H9 (cell line): ENCODE measurements at regions not wholly inside any gene's neighbourhood (a gene's known extent, or its start where the extent isn't known, plus 50 kb on each side); places are given as distances from the start of the nearest gene placed in this dataset.

ENCODE experiments used
- DNase-seq: peaks from one replicate; pipeline ENCODE4 v3.0.0-alpha.2; 2017
- H2AFZ ChIP-seq: one replicate; pipeline ENCODE4 v1.6.1; 2013; ENCODE audit warnings: mild to moderate bottlenecking, low read length, control low read depth, moderate library complexity
- H2AK5ac ChIP-seq: 2 replicates; pipeline ENCODE4 v1.6.1; 2013; ENCODE audit warnings: low read length, control low read depth, mixed read lengths; ENCODE audit not compliant: insufficient read length
- H2BK120ac ChIP-seq: one replicate; pipeline ENCODE4 v1.6.1; 2013; ENCODE audit warnings: low read depth, mild to moderate bottlenecking, low read length, control low read depth, inconsistent platforms; ENCODE audit not compliant: poor library complexity, severe bottlenecking
- H2BK12ac ChIP-seq: 2 replicates; pipeline ENCODE4 v1.6.1; 2013; ENCODE audit warnings: low read length, control low read depth, mixed read lengths, low read depth; ENCODE audit not compliant: insufficient read length
- H2BK15ac ChIP-seq: 2 replicates; pipeline ENCODE4 v1.6.1; 2013; ENCODE audit warnings: low read depth, low read length, control low read depth
- H2BK20ac ChIP-seq: one replicate; pipeline ENCODE4 v1.6.1; 2013; ENCODE audit warnings: low read depth, mild to moderate bottlenecking, low read length, control low read depth, inconsistent platforms; ENCODE audit not compliant: poor library complexity, severe bottlenecking
- H2BK5ac ChIP-seq: 2 replicates; pipeline ENCODE4 v1.6.1; 2013; ENCODE audit warnings: low read length, control low read depth, mixed read lengths; ENCODE audit not compliant: insufficient read length
- H3K14ac ChIP-seq: 2 replicates; pipeline ENCODE4 v1.6.1; 2013; ENCODE audit warnings: low read length, control low read depth; ENCODE audit not compliant: insufficient read depth
- H3K18ac ChIP-seq: 2 replicates; pipeline ENCODE4 v1.6.1; 2013; ENCODE audit warnings: low read depth, mild to moderate bottlenecking, mixed read lengths, low read length, control low read depth; ENCODE audit not compliant: insufficient read length
- H3K23ac ChIP-seq: 2 replicates; pipeline ENCODE4 v1.6.1; 2013; ENCODE audit warnings: low read length, control low read depth, mixed read lengths, low read depth; ENCODE audit not compliant: insufficient read length
- H3K23me2 ChIP-seq: 2 replicates; pipeline ENCODE4 v1.6.1; 2013; ENCODE audit warnings: low read depth, mild to moderate bottlenecking, mixed read lengths, low read length, control low read depth; ENCODE audit not compliant: insufficient read length, poor library complexity, severe bottlenecking
- H3K27ac ChIP-seq: 2 replicates; pipeline ENCODE4 v1.5.1; 2013; ENCODE audit warnings: low read length, control low read depth, mixed read lengths, low read depth; ENCODE audit not compliant: insufficient read length
- H3K27me3 ChIP-seq: 2 replicates; pipeline ENCODE4 v1.6.1; 2013; ENCODE audit warnings: low read length, control low read depth, inconsistent platforms; ENCODE audit not compliant: insufficient read depth
- H3K4ac ChIP-seq: 2 replicates; pipeline ENCODE4 v1.6.1; 2013; ENCODE audit warnings: low read depth, mild to moderate bottlenecking, control low read depth, inconsistent platforms, low read length, moderate library complexity
- H3K4me1 ChIP-seq: 2 replicates; pipeline ENCODE4 v1.6.1; 2013; ENCODE audit warnings: low read length, control low read depth, inconsistent platforms; ENCODE audit not compliant: insufficient read depth
- H3K4me2 ChIP-seq: 2 replicates; pipeline ENCODE4 v1.6.1; 2013; ENCODE audit warnings: low read length, control low read depth, mixed read lengths; ENCODE audit not compliant: insufficient read length, insufficient read depth
- H3K56ac ChIP-seq: 2 replicates; pipeline ENCODE4 v1.6.1; 2013; ENCODE audit warnings: low read depth, mild to moderate bottlenecking, mixed read lengths, low read length, control low read depth; ENCODE audit not compliant: insufficient read length
- H3K79me1 ChIP-seq: 2 replicates; pipeline ENCODE4 v1.6.1; 2013; ENCODE audit warnings: low read depth, mild to moderate bottlenecking, moderate library complexity, low read length, control low read depth, inconsistent platforms; ENCODE audit not compliant: insufficient read depth, poor library complexity, severe bottlenecking
- H3K79me2 ChIP-seq: 2 replicates; pipeline ENCODE4 v1.6.1; 2013; ENCODE audit warnings: low read length, control low read depth, inconsistent platforms; ENCODE audit not compliant: insufficient read depth
- H3K9ac ChIP-seq: 2 replicates; pipeline ENCODE4 v1.6.1; 2013; ENCODE audit warnings: low read length, control low read depth, mixed read lengths; ENCODE audit not compliant: insufficient read length; ENCODE audit errors: extremely low read depth
- H3K9me3 ChIP-seq: one replicate; pipeline ENCODE4 v1.6.1; 2013; ENCODE audit warnings: low read depth, low read length, inconsistent platforms; ENCODE audit not compliant: control insufficient read depth
- H3T11ph ChIP-seq: one replicate; pipeline ENCODE4 v1.6.1; 2013; ENCODE audit warnings: mild to moderate bottlenecking, low read length, control low read depth, inconsistent platforms
- H4K20me1 ChIP-seq: one replicate; pipeline ENCODE4 v1.6.1; 2013; ENCODE audit not compliant: control insufficient read depth, insufficient read length, insufficient read depth
- H4K5ac ChIP-seq: 2 replicates; pipeline ENCODE4 v1.6.1; 2013; ENCODE audit warnings: low read depth, mild to moderate bottlenecking, mixed read lengths, low read length, control low read depth; ENCODE audit not compliant: insufficient read length
- H4K8ac ChIP-seq: replicated peaks from 2 replicates; pipeline ENCODE4 v1.6.1; 2013; ENCODE audit warnings: low read length, control low read depth, mixed read lengths, low read depth; ENCODE audit not compliant: insufficient read length
- H4K91ac ChIP-seq: 2 replicates; pipeline ENCODE4 v1.6.1; 2013; ENCODE audit warnings: low read depth, mild to moderate bottlenecking, moderate library complexity, mixed read lengths, low read length, control low read depth; ENCODE audit not compliant: insufficient read length
- H3K27ac Mint-ChIP-seq, 3 experiments: 2 replicates in 2 of 3; 3 replicates in 1 of 3; pipeline ENCODE4 v1.8.0; 2020 to 2021; ENCODE audit warnings: mixed read lengths in 3 of 3, mild to moderate bottlenecking in 1 of 3, moderate library complexity in 1 of 3
- H3K27me3 Mint-ChIP-seq: 2 replicates; pipeline ENCODE4 v1.8.0; 2021; ENCODE audit warnings: low read depth, mild to moderate bottlenecking, moderate library complexity, mixed read lengths
- H3K36me3 Mint-ChIP-seq, 3 experiments: 2 replicates in 2 of 3; 3 replicates in 1 of 3; pipeline ENCODE4 v1.8.0; 2020 to 2021; ENCODE audit warnings: low read depth in 3 of 3, mixed read lengths in 3 of 3; ENCODE audit not compliant: insufficient read depth in 1 of 3
- H3K4me1 Mint-ChIP-seq, 2 experiments: 2 replicates each; pipeline ENCODE4 v1.8.0; 2020; ENCODE audit warnings: mixed read lengths in 2 of 2
- H3K4me3 Mint-ChIP-seq, 2 experiments: 2 replicates in 1 of 2; 3 replicates in 1 of 2; pipeline ENCODE4 v1.8.0; 2020 to 2021; ENCODE audit warnings: mild to moderate bottlenecking in 2 of 2, mixed read lengths in 2 of 2, moderate library complexity in 1 of 2
- H3K9me3 Mint-ChIP-seq, 2 experiments: 2 replicates in 1 of 2; 3 replicates in 1 of 2; pipeline ENCODE4 v1.8.0; 2020; ENCODE audit warnings: mild to moderate bottlenecking in 2 of 2, mixed read lengths in 2 of 2, moderate library complexity in 1 of 2
- WGBS: extraction: QIAGEN DNeasy Blood & Tissue Kit; methylation state at CpG from one replicate; pipeline ENCODE4 v1.1.7; 2013; ENCODE audit warnings: missing lambda C conversion rate, low lambda C conversion rate, mixed read lengths; ENCODE audit not compliant: insufficient read length; ENCODE audit errors: extremely low coverage; 5-methylcytosine and 5-hydroxymethylcytosine counted together
- TF ChIP-seq, protein P1 (sequence below): fragments of 200-600 bp; sonication (generic); conservative IDR thresholded peaks from 3 replicates; pipeline ENCODE4 v1.8.0; 2021; ENCODE audit warnings: antibody characterized with exemption, mild to moderate bottlenecking

DNA sequence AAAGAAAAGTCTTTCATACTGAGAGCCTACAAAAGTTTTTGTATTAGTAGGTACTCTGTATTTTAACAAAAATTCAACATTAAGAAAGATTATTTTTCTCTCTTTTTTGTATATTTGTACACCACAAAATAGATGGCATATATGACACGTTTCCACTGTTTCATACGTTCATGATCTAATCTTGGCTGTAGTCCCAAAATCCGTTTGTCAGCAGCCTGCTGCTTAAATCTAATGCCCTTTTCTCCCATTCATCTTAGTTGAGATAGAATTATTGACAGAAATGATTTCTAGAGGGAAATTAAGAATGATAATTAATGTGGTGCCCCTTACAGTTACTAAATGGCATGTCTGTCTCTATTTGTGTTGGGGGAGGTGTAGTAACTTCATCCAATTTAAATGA lies 140.7 kb upstream of the NOVA1 start:
- H3K27ac Mint-ChIP-seq: no peak overlapping the region
- H3K4me1 Mint-ChIP-seq: no peaks in the 10 kb centered on the region
- no peak overlapping the region for H3K4me3 Mint-ChIP-seq

More for the DNA sequence above, 140.7 kb upstream of the NOVA1 start:
- Histone ChIP-seq H3K27me3 (no peaks in the 10 kb centered on the region), H4K20me1 (no peaks in the 10 kb centered on the region), H3K4me1 (no peaks in the 10 kb centered on the region), H3K79me1 (no peaks in the 10 kb centered on the region), H3K9me3 (no peaks in the 10 kb centered on the region), H4K91ac (no peak overlapping the region), H3K56ac (no peak overlapping the region), H2AK5ac (no peak overlapping the region), H4K5ac (no peak overlapping the region), H2BK5ac (no peak overlapping the region), H3K4ac (no peak overlapping the region), H2BK15ac (no peak overlapping the region), H3K4me2 (no peak overlapping the region), H3K79me2 (no peaks in the 10 kb centered on the region), H2BK12ac (no peak overlapping the region), H2BK20ac (no peak overlapping the region), H3K9ac (no peak overlapping the region), H3K23ac (no peak overlapping the region), H3K23me2 (no peaks in the 10 kb centered on the region), H3K27ac (no peak overlapping the region), H3K14ac (no peak overlapping the region), H2AFZ (no peak overlapping the region), H2BK120ac (no peak overlapping the region), H3T11ph (no peak overlapping the region), H3K18ac (no peak overlapping the region), H4K8ac (no peak overlapping the region)
- Mint-ChIP-seq H3K36me3 (no peaks in the 10 kb centered on the region), H3K27me3 (no peaks in the 10 kb centered on the region), H3K9me3 (no peaks in the 10 kb centered on the region)
- TF ChIP-seq, protein P1, sequence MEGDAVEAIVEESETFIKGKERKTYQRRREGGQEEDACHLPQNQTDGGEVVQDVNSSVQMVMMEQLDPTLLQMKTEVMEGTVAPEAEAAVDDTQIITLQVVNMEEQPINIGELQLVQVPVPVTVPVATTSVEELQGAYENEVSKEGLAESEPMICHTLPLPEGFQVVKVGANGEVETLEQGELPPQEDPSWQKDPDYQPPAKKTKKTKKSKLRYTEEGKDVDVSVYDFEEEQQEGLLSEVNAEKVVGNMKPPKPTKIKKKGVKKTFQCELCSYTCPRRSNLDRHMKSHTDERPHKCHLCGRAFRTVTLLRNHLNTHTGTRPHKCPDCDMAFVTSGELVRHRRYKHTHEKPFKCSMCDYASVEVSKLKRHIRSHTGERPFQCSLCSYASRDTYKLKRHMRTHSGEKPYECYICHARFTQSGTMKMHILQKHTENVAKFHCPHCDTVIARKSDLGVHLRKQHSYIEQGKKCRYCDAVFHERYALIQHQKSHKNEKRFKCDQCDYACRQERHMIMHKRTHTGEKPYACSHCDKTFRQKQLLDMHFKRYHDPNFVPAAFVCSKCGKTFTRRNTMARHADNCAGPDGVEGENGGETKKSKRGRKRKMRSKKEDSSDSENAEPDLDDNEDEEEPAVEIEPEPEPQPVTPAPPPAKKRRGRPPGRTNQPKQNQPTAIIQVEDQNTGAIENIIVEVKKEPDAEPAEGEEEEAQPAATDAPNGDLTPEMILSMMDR: no peak
- no peak for DNase-seq
- no CpG with 5 or more reads among the region's 3 CpGs for WGBS
